Pancreas (tissue), 10 donors: ENCODE measurements at regions not wholly inside any gene's neighbourhood (a gene's known extent, or its start where the extent isn't known, plus 50 kb on each side); places are given as distances from the start of the nearest gene placed in this dataset.

Source experiments
- ATAC-seq, 4 donors: fragments of 200-7000 bp; cut with Tn5 transposase; one replicate each; pipeline versions ENCODE4 v1.8.0 to v1.9.1; 2020; ENCODE audit warnings: mild to moderate bottlenecking in 4 of 4, moderate library complexity in 4 of 4
- DNase-seq, 6 donors: peaks; one replicate each; pipeline ENCODE4 v3.0.0-alpha.2; 2020
- FAIRE-seq: peaks from 2 replicates; lab custom pipeline; 2012; peaks lifted over from hg19 to GRCh38; lab: Jason Lieb, UNC
- H3K27ac ChIP-seq, 4 donors: fragments of 200-600 bp; sonication (generic); 1 replicate in 3 of 4; 2 replicates in 1 of 4; pipeline versions ENCODE4 v1.5.0 to v1.8.0; 2020
- H3K27me3 ChIP-seq, 4 donors: fragments of 200-600 bp; one replicate each; pipeline ENCODE4 v1.8.0; 2021
- H3K36me3 ChIP-seq, 3 donors: fragments of 200-600 bp; sonication (generic) in 1 of 3; one replicate each; pipeline versions ENCODE4 v1.5.0 to v1.8.0; 2020 to 2021
- H3K4me1 ChIP-seq, 3 donors: fragments of 200-600 bp; one replicate each; pipeline ENCODE4 v1.8.0; 2021
- H3K4me3 ChIP-seq, 4 donors: fragments of 200-600 bp; sonication (generic) in 2 of 4; one replicate each; pipeline versions ENCODE4 v1.5.0 to v1.8.0; 2020 to 2021
- H3K9me3 ChIP-seq, 4 donors: fragments of 200-600 bp; one replicate each; pipeline ENCODE4 v1.8.0; 2021
- WGBS, 2 donors: extraction: QIAGEN DNeasy Blood & Tissue Kit; methylation state at CpG; one replicate each; pipeline ENCODE4 v1.1.7; 2013; 5-methylcytosine and 5-hydroxymethylcytosine counted together
- intact Hi-C, 3 donors: fragments of 100-400 bp; cut with DNase I; formaldehyde crosslinking; loops; one replicate each; pipeline versions ENCODE4 v1.11.1 to v1.14.2; 2022
- TF ChIP-seq, protein P1 (sequence below), 4 donors: fragments of 200-600 bp; sonication (generic) in 3 of 4; IDR thresholded peaks; one replicate each; pipeline versions ENCODE4 v1.5.0 to v1.8.0; 2021; ENCODE audit warnings: antibody characterized with exemption in 4 of 4
- donor health status: healthy with polysubstance abuse.
- donor health status: DM: no; HTN: no; CAD: no; lungs with moderate emphysema.
- donor health status: DM: no; HTN: no; CAD: no.
- donor health status: control.
- donor health status: control.
- donor health status: Bipolar disorder and iron deficiency.
- donor health status: DM: yes; HTN: yes; CAD: no.
- donor health status: DM: no; HTN: no; CAD: no.
- donor health status: DM: no; HTN: no; CAD: no.
- donor health status: DM: yes; HTN: yes; CAD: no.

DNA sequence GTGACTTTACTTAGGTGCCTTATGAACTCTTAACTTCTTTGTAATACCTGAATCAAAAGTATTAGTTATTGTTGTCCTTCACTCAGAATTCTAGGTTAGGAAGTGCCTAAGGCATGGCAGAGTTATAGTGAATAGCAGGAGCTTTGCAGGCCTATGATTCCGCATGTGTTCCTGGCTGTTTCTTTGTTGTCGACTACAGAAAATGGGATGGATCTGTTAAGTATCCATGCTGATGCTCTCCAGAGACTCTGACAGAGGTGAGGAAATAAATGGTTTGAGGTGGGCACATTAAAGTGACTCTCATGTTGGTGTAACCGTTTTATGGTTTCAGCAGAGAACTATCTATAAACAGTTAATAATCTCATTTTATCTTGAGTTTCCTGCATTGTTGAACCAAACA is 1601.3 kb downstream of the PCDH7 start:
- TF ChIP-seq, protein P1, sequence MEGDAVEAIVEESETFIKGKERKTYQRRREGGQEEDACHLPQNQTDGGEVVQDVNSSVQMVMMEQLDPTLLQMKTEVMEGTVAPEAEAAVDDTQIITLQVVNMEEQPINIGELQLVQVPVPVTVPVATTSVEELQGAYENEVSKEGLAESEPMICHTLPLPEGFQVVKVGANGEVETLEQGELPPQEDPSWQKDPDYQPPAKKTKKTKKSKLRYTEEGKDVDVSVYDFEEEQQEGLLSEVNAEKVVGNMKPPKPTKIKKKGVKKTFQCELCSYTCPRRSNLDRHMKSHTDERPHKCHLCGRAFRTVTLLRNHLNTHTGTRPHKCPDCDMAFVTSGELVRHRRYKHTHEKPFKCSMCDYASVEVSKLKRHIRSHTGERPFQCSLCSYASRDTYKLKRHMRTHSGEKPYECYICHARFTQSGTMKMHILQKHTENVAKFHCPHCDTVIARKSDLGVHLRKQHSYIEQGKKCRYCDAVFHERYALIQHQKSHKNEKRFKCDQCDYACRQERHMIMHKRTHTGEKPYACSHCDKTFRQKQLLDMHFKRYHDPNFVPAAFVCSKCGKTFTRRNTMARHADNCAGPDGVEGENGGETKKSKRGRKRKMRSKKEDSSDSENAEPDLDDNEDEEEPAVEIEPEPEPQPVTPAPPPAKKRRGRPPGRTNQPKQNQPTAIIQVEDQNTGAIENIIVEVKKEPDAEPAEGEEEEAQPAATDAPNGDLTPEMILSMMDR (IDR thresholded peaks at IDR 0.05), result no peak
- ATAC-seq, result no peak
- H3K4me3 ChIP-seq, result no peak overlapping the region
- H3K27ac ChIP-seq, result no peak overlapping the region
- DNase-seq, result no peak
- FAIRE-seq, result no peak
- no peaks in the 10 kb centered on the region for H3K27me3 ChIP-seq
- WGBS, 2 donors, result 63 to 76% methylated on average over 3 of the region's 3 CpGs
- intact Hi-C loops, result no loop called here
- no peaks in the 10 kb centered on the region for H3K4me1 ChIP-seq
- H3K36me3 ChIP-seq, result no peaks in the 10 kb centered on the region
- H3K9me3 ChIP-seq, result no peaks in the 10 kb centered on the region

DNA sequence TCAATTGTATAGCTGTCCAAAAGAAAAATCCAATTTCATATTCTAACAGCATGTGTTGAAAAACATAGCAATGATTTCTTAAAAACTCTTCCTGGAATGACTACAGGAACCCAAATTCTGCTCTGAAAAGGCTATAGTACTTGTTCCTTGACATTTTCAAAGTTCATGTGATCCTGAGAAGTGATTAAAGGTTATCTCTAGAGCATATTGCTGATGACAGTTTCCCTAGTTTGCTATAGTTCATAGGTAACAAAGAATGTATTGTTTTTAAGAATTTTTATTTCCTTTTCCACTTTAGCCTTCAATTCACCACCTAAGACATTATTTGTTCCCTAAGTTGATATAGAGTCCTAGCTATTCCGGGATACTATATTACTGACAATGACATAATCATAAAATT is 1614.6 kb downstream of the PCDH7 start:
- no peaks in the 10 kb centered on the region for H3K36me3 ChIP-seq
- TF ChIP-seq, protein P1 (IDR thresholded peaks at IDR 0.05), result no peak
- H3K4me3 ChIP-seq, result no peak overlapping the region
- H3K27ac ChIP-seq, result no peak overlapping the region
- FAIRE-seq (peak; percentile 54), ATAC-seq (no peak), DNase-seq (no peak)
- WGBS, 2 donors, result 60 to 72% methylated on average over 1 of the region's 1 CpG
- H3K9me3 ChIP-seq, result no peaks in the 10 kb centered on the region
- intact Hi-C loops, result no loop called here
- no peaks in the 10 kb centered on the region for H3K27me3 ChIP-seq
- H3K4me1 ChIP-seq, result no peaks in the 10 kb centered on the region

DNA sequence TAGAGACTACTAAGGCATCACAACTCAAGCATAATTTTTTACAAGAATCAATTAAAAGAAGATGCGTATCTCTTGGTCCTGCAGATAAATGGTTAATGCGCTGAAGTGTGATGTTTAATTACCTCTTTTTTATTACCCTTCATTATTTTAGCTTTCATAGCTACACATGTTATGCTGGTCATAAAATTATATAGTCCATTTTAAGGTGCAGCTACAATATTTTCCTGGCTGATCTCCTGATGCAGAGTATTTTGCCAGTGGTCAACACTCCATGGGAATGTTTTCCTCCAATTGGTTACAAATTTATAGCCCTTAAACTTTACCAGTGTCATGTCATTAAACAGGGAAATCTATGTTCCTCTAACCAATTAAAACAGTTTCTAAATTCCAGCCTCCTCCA is 1617.2 kb downstream of the PCDH7 start:
- Histone ChIP-seq H3K4me1 (no peaks in the 10 kb centered on the region), H3K27me3 (no peaks in the 10 kb centered on the region), H3K36me3 (no peaks in the 10 kb centered on the region), H3K9me3 (no peaks in the 10 kb centered on the region), H3K27ac (no peak overlapping the region), H3K4me3 (no peak overlapping the region)
- no peak for DNase-seq
- intact Hi-C loops, result no loop called here
- ATAC-seq, result no peak
- WGBS, 2 donors, result 65 to 67% methylated on average over 2 of the region's 2 CpGs
- TF ChIP-seq, protein P1 (IDR thresholded peaks at IDR 0.05), result no peak
- no peak for FAIRE-seq

DNA sequence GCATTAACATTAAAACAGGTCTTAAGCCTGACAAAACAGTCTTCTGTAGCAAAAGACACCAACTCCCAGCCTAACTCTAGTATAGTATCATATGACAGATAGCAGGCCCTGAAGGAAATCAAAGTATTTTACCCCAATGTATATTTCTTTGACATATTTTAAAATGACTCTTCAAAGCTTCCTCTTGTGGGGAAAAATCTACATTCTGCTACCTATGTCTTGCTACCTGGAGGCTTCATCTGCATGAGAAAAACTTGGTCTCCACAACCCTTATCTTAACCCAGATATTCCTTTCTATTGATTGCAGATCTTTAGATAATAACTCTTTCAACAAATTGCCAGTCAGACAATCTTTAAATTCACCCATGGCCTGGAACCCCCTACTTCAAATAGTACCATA is 1620.4 kb downstream of the PCDH7 start:
- FAIRE-seq (no peak), DNase-seq (no peak), ATAC-seq (no peak)
- Histone ChIP-seq H3K36me3 (no peaks in the 10 kb centered on the region), H3K4me3 (no peak overlapping the region), H3K9me3 (no peaks in the 10 kb centered on the region), H3K27ac (no peak overlapping the region), H3K4me1 (no peaks in the 10 kb centered on the region), H3K27me3 (no peaks in the 10 kb centered on the region)
- intact Hi-C loops, result no loop called here
- TF ChIP-seq, protein P1 (IDR thresholded peaks at IDR 0.05), result no peak

DNA sequence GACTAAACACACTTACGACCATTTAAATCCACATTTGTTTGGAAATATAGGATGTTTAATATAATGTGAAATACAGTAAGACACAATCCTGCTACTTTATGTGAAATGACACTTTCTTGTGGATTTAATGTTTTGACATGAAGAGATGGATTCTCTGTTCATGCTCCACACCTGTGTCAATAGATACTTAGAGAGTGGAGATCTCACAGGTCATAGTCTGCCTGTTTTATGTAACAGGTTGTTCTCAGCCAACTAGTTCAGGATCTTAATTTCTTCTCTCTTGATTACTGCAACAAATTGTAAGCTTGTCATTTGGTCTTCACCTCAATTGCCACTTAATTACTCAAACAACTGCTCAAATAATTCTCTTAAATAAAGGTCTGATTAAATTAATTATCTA is 1621.2 kb downstream of the PCDH7 start:
- TF ChIP-seq, protein P1 (IDR thresholded peaks at IDR 0.05), result no peak
- H3K9me3 ChIP-seq, result no peaks in the 10 kb centered on the region
- no peak overlapping the region for H3K27ac ChIP-seq
- intact Hi-C loops, result no loop called here
- WGBS, 2 donors, result 58 to 59% methylated on average over 1 of the region's 1 CpG
- no peaks in the 10 kb centered on the region for H3K27me3 ChIP-seq
- no peak for FAIRE-seq
- no peaks in the 10 kb centered on the region for H3K36me3 ChIP-seq
- no peak for ATAC-seq
- no peak overlapping the region for H3K4me3 ChIP-seq
- no peak for DNase-seq
- H3K4me1 ChIP-seq, result no peaks in the 10 kb centered on the region
